Suprapubic skin (tissue), 4 donors: ENCODE measurements at regions not wholly inside any gene's neighbourhood (a gene's known extent, or its start where the extent isn't known, plus 50 kb on each side); places are given as distances from the start of the nearest gene placed in this dataset.

Source experiments
- POLR2A ChIP-seq, 2 donors: fragments of 450-650 bp; IDR thresholded peaks; one replicate each; pipeline ENCODE4 v1.6.1; 2017; ENCODE audit warnings: antibody characterized with exemption in 2 of 2, mild to moderate bottlenecking in 2 of 2, moderate library complexity in 2 of 2
- POLR2AphosphoS5 ChIP-seq, 3 donors: sonication (generic); formaldehyde crosslinking; IDR thresholded peaks; one replicate each; pipeline ENCODE4 v1.6.1; 2017; ENCODE audit warnings: antibody characterized with exemption in 3 of 3
- TF ChIP-seq, protein P1 (sequence below), 2 donors: fragments of 200-600 bp in 1 of 2; fragments of 450-650 bp in 1 of 2; sonication (generic) in 1 of 2; IDR thresholded peaks; one replicate each; pipeline ENCODE4 v1.5.1; 2016 to 2019; ENCODE audit warnings: antibody characterized with exemption in 2 of 2, mild to moderate bottlenecking in 1 of 2, moderate library complexity in 1 of 2

DNA sequence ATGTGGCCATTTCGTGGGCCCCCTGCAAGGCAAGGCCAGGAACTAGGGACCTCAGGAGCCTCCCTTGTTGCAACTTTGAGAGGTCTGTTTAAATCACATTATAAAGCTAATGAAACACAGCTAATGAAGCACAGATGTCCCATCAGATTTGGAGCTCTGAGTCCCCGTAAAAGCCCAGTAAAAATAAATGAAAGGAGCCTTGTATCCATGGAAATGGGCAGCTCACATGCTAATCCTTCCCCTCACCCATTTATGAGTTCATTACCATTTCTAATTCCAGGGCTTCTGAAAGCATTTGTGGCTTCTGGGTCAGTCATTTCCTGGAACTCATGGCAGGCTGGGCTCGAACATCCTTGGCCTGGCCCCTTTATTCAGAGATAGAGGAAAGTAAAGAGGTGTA lies 274.8 kb downstream of the SS18 start:
- TF ChIP-seq, protein P1, sequence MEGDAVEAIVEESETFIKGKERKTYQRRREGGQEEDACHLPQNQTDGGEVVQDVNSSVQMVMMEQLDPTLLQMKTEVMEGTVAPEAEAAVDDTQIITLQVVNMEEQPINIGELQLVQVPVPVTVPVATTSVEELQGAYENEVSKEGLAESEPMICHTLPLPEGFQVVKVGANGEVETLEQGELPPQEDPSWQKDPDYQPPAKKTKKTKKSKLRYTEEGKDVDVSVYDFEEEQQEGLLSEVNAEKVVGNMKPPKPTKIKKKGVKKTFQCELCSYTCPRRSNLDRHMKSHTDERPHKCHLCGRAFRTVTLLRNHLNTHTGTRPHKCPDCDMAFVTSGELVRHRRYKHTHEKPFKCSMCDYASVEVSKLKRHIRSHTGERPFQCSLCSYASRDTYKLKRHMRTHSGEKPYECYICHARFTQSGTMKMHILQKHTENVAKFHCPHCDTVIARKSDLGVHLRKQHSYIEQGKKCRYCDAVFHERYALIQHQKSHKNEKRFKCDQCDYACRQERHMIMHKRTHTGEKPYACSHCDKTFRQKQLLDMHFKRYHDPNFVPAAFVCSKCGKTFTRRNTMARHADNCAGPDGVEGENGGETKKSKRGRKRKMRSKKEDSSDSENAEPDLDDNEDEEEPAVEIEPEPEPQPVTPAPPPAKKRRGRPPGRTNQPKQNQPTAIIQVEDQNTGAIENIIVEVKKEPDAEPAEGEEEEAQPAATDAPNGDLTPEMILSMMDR (IDR thresholded peaks at IDR 0.05), result no peak
- no peak for TF ChIP-seq POLR2A (IDR thresholded peaks at IDR 0.05)
- no peak for TF ChIP-seq POLR2AphosphoS5 (IDR thresholded peaks at IDR 0.05)
